ENCODE measurements at regions not wholly inside any gene's neighbourhood (a gene's known extent, or its start where the extent isn't known, plus 50 kb on each side); places are given as distances from the start of the nearest gene placed in this dataset.

GRCh38 chr10:130440494-130440893 lies 304.3 kb downstream of the GLRX3 start:
- Histone ChIP-seq H3K4ac (ENCODE audit: low read depth, low read length) (no peak overlapping the region), H3K56ac (ENCODE audit: extremely low read depth, insufficient read depth, low read length) (no peak overlapping the region), H2AK9ac (replicated peaks; ENCODE audit: low read depth, low read length, poor library complexity) (no peak overlapping the region), H2AFZ (replicated peaks; ENCODE audit: low read length, poor library complexity) (no peak overlapping the region), H3K9ac (ENCODE audit: low read depth, low read length) (no peak overlapping the region), H3K9me3 (ENCODE audit: control insufficient read depth, insufficient read depth, low read length) (peaks cover 32% of the 10 kb centered on the region), H3K18ac (ENCODE audit: low read depth, low read length) (no peak overlapping the region), H3K4me3 (ENCODE audit: insufficient read depth, low read depth, low read length) (no peak overlapping the region), H2BK120ac (ENCODE audit: low read depth, low read length) (no peak overlapping the region), H4K5ac (ENCODE audit: low read depth, low read length) (no peak overlapping the region), H3K27me3 (ENCODE audit: control insufficient read depth, insufficient read depth, low read length) (no peaks in the 10 kb centered on the region), H2BK15ac (ENCODE audit: low read depth, low read length) (no peak overlapping the region), H2AK5ac (ENCODE audit: low read depth, low read length) (no peak overlapping the region), H3K23ac (ENCODE audit: low read depth, low read length) (no peak overlapping the region), H4K91ac (ENCODE audit: insufficient read depth, low read depth, low read length) (no peak overlapping the region), H3K4me2 (ENCODE audit: low read depth, low read length) (no peak overlapping the region), H4K8ac (ENCODE audit: low read depth in 2 of 2, low read length in 2 of 2) (no peak overlapping the region), H4K20me1 (ENCODE audit: insufficient read depth, low read length) (no peaks in the 10 kb centered on the region), H2BK5ac (ENCODE audit: low read depth, low read length, poor library complexity, severe bottlenecking) (no peak overlapping the region), H3K79me1 (ENCODE audit: low read depth in 1 of 2, low read length in 2 of 2) (no peaks in the 10 kb centered on the region), H3K4me1 (ENCODE audit: control insufficient read depth, insufficient read depth, low read length) (no peaks in the 10 kb centered on the region), H3K36me3 (ENCODE audit: control insufficient read depth, insufficient read depth, low read length) (no peaks in the 10 kb centered on the region), H2BK20ac (ENCODE audit: low read depth, low read length) (no peak overlapping the region), H3K14ac (replicated peaks; ENCODE audit: low read depth, low read length) (no peak overlapping the region), H3K27ac (ENCODE audit: insufficient read depth, low read length) (no peak overlapping the region), H3K9me1 (ENCODE audit: insufficient read depth, low read length) (no peaks in the 10 kb centered on the region)
- in situ Hi-C loops (cut with MboI; ENCODE audit: low sequenced_read_pairs): no loop called here
- DNase-seq: no peak
- no peak for TF ChIP-seq RFX5 (IDR thresholded peaks at IDR 0.05; ENCODE audit: low read depth, low read length)
- no peak for TF ChIP-seq ELK1 (IDR thresholded peaks at IDR 0.05; ENCODE audit: borderline replicate concordance, low read depth, low read length)
- TF ChIP-seq RCOR1 (IDR thresholded peaks at IDR 0.05; ENCODE audit: insufficient replicate concordance, low read length): no peak
- no peak for TF ChIP-seq NFE2L2 (IDR thresholded peaks at IDR 0.05; ENCODE audit: low read depth, low read length)
- TF ChIP-seq BHLHE40 (IDR thresholded peaks at IDR 0.05; ENCODE audit: low read depth, low read length): no peak
- TF ChIP-seq CHD1 (IDR thresholded peaks at IDR 0.05; ENCODE audit: low read depth, low read length): no peak
- POLR2A ChIA-PET (ENCODE audit: unreplicated experiment): no interaction called here
- CTCF ChIA-PET: no interaction called here
- no TSS peak for BruUV-seq (replicated peaks)
- ATAC-seq (ENCODE audit: low read depth): no peak
- dilution Hi-C loops (cut with HindIII; ENCODE audit: low sequenced_read_pairs, unreplicated experiment): no loop called here
- WGBS, 2 experiments (ENCODE audit: extremely low coverage in 2 of 2, insufficient read length in 1 of 2): 80% methylated on average over 1 of the region's 5 CpGs; no CpG with 5 or more reads in 1 of the 2 experiments
- intact Hi-C loops (cut with micrococcal nuclease): no loop called here
